SK-N-SH treated with all-trans-retinoic acid at 6 μM for 48 hours (cell line): ENCODE measurements at regions not wholly inside any gene's neighbourhood (a gene's known extent, or its start where the extent isn't known, plus 50 kb on each side); places are given as distances from the start of the nearest gene placed in this dataset.

ENCODE experiments used
- ARNTL ChIP-seq: fragments of 450-650 bp; formaldehyde crosslinking; IDR thresholded peaks from 2 replicates; pipeline ENCODE4 v1.5.0; 2020; ENCODE audit warnings: low read depth, mild to moderate bottlenecking, moderate library complexity, borderline replicate concordance
- BACH2 ChIP-seq: fragments of 250-450 bp; sonication (Bioruptor Pico); IDR thresholded peaks from 2 replicates; pipeline ENCODE4 v1.9.0; 2021; ENCODE audit warnings: mild to moderate bottlenecking, borderline replicate concordance
- ESRRG ChIP-seq: fragments of 250-450 bp; sonication (Bioruptor Pico); IDR thresholded peaks from 2 replicates; pipeline ENCODE4 v1.6.1; 2021; ENCODE audit warnings: mild to moderate bottlenecking
- RARB ChIP-seq: fragments of 250-450 bp; sonication (Bioruptor Pico); IDR thresholded peaks from 2 replicates; pipeline ENCODE4 v1.8.0; 2021; ENCODE audit warnings: mild to moderate bottlenecking, moderate library complexity
- SNAI2 ChIP-seq: fragments of 250-450 bp; sonication (Bioruptor Pico); IDR thresholded peaks from 2 replicates; pipeline ENCODE4 v1.5.0; 2020; ENCODE audit warnings: mild to moderate bottlenecking, moderate library complexity
- TCF4 ChIP-seq: fragments of 250-450 bp; sonication (Bioruptor Pico); IDR thresholded peaks from 2 replicates; pipeline ENCODE4 v1.8.0; 2021; ENCODE audit warnings: mild to moderate bottlenecking, moderate library complexity, borderline replicate concordance
- ZFP3 ChIP-seq: fragments of 250-450 bp; sonication (Bioruptor Pico); IDR thresholded peaks from 2 replicates; pipeline ENCODE4 v1.5.0; 2020; ENCODE audit warnings: mild to moderate bottlenecking, moderate library complexity
- TF ChIP-seq, protein P1 (sequence below): fragments of 250-450 bp; sonication (Bioruptor Pico); IDR thresholded peaks from 2 replicates; pipeline ENCODE4 v1.8.0; 2020; ENCODE audit warnings: mild to moderate bottlenecking, moderate library complexity, borderline replicate concordance
- TF ChIP-seq, protein P2 (sequence below): fragments of 250-450 bp; sonication (Bioruptor Pico); IDR thresholded peaks from 2 replicates; pipeline ENCODE4 v1.5.1; 2021; ENCODE audit warnings: mild to moderate bottlenecking, moderate library complexity
- TF ChIP-seq, protein P3 (sequence below): fragments of 250-450 bp; sonication (Bioruptor Pico); IDR thresholded peaks from 2 replicates; pipeline ENCODE4 v1.8.0; 2021; ENCODE audit warnings: low read depth, mild to moderate bottlenecking, moderate library complexity, borderline replicate concordance
- TF ChIP-seq, protein P4 (sequence below): fragments of 250-450 bp; sonication (Bioruptor Pico); IDR thresholded peaks from 2 replicates; pipeline ENCODE4 v1.5.1; 2020; ENCODE audit warnings: low read depth, mild to moderate bottlenecking, moderate library complexity

GRCh38 chr5:32504329-32504988 is 59.9 kb upstream of the ZFR start:
- TF ChIP-seq, protein P1, sequence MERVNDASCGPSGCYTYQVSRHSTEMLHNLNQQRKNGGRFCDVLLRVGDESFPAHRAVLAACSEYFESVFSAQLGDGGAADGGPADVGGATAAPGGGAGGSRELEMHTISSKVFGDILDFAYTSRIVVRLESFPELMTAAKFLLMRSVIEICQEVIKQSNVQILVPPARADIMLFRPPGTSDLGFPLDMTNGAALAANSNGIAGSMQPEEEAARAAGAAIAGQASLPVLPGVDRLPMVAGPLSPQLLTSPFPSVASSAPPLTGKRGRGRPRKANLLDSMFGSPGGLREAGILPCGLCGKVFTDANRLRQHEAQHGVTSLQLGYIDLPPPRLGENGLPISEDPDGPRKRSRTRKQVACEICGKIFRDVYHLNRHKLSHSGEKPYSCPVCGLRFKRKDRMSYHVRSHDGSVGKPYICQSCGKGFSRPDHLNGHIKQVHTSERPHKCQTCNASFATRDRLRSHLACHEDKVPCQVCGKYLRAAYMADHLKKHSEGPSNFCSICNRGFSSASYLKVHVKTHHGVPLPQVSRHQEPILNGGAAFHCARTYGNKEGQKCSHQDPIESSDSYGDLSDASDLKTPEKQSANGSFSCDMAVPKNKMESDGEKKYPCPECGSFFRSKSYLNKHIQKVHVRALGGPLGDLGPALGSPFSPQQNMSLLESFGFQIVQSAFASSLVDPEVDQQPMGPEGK (CRISPR knock-in tag) = no peak
- TF ChIP-seq ZFP3 (no peak), SNAI2 (CRISPR knock-in tag) (no peak), ARNTL (CRISPR knock-in tag) (no peak), BACH2 (CRISPR knock-in tag) (no peak), TCF4 (CRISPR knock-in tag) (no peak), ESRRG (CRISPR knock-in tag) (no peak), RARB (no peak)
- TF ChIP-seq, protein P2, sequence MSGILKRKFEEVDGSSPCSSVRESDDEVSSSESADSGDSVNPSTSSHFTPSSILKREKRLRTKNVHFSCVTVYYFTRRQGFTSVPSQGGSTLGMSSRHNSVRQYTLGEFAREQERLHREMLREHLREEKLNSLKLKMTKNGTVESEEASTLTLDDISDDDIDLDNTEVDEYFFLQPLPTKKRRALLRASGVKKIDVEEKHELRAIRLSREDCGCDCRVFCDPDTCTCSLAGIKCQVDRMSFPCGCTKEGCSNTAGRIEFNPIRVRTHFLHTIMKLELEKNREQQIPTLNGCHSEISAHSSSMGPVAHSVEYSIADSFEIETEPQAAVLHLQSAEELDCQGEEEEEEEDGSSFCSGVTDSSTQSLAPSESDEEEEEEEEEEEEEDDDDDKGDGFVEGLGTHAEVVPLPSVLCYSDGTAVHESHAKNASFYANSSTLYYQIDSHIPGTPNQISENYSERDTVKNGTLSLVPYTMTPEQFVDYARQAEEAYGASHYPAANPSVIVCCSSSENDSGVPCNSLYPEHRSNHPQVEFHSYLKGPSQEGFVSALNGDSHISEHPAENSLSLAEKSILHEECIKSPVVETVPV (CRISPR knock-in tag) = no peak
- TF ChIP-seq, protein P3, sequence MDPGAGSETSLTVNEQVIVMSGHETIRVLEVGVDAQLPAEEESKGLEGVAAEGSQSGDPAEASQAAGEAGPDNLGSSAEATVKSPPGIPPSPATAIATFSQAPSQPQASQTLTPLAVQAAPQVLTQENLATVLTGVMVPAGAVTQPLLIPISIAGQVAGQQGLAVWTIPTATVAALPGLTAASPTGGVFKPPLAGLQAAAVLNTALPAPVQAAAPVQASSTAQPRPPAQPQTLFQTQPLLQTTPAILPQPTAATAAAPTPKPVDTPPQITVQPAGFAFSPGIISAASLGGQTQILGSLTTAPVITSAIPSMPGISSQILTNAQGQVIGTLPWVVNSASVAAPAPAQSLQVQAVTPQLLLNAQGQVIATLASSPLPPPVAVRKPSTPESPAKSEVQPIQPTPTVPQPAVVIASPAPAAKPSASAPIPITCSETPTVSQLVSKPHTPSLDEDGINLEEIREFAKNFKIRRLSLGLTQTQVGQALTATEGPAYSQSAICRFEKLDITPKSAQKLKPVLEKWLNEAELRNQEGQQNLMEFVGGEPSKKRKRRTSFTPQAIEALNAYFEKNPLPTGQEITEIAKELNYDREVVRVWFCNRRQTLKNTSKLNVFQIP = no peak
- TF ChIP-seq, protein P4, sequence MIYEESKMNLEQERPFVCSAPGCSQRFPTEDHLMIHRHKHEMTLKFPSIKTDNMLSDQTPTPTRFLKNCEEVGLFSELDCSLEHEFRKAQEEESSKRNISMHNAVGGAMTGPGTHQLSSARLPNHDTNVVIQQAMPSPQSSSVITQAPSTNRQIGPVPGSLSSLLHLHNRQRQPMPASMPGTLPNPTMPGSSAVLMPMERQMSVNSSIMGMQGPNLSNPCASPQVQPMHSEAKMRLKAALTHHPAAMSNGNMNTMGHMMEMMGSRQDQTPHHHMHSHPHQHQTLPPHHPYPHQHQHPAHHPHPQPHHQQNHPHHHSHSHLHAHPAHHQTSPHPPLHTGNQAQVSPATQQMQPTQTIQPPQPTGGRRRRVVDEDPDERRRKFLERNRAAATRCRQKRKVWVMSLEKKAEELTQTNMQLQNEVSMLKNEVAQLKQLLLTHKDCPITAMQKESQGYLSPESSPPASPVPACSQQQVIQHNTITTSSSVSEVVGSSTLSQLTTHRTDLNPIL (CRISPR knock-in tag) = no peak
